SK-N-SH (cell line): ENCODE measurements at regions not wholly inside any gene's neighbourhood (a gene's known extent, or its start where the extent isn't known, plus 50 kb on each side); places are given as distances from the start of the nearest gene placed in this dataset.

Experiments used
- CHD2 ChIP-seq: fragments of 150-350 bp; IDR thresholded peaks from 2 replicates; pipeline ENCODE4 v1.6.1; 2018; ENCODE audit warnings: low read length; ENCODE audit not compliant: partially characterized antibody
- CTCF ChIP-seq: fragments of 200-600 bp; sonication (generic); IDR thresholded peaks from 2 replicates; pipeline ENCODE4 v1.6.1; 2017; ENCODE audit warnings: antibody characterized with exemption, mild to moderate bottlenecking, moderate library complexity
- EP300 ChIP-seq, 2 experiments: IDR thresholded peaks; 2 replicates each; pipeline versions ENCODE4 v1.4.0 to v1.6.1; 2012; ENCODE audit warnings: borderline replicate concordance in 1 of 2, low read depth in 1 of 2, low read length in 1 of 2
- FOSL2 ChIP-seq: IDR thresholded peaks from 2 replicates; pipeline ENCODE4 v1.4.0; 2012; ENCODE audit warnings: low read depth, mild to moderate bottlenecking, moderate library complexity, borderline replicate concordance
- GABPA ChIP-seq: IDR thresholded peaks from 2 replicates; pipeline ENCODE4 v1.4.0; 2012; ENCODE audit warnings: low read depth, mild to moderate bottlenecking
- JUND ChIP-seq: IDR thresholded peaks from 2 replicates; pipeline ENCODE4 v1.4.0; 2012
- MAX ChIP-seq: IDR thresholded peaks from 2 replicates; pipeline ENCODE4 v1.4.0; 2012; ENCODE audit warnings: low read depth
- MXI1 ChIP-seq: IDR thresholded peaks from 2 replicates; pipeline ENCODE4 v1.6.1; 2012; ENCODE audit warnings: mild to moderate bottlenecking, low read depth, low read length, improper control_type of control experiment
- NRF1 ChIP-seq: IDR thresholded peaks from 2 replicates; pipeline ENCODE4 v1.6.1; 2012; ENCODE audit warnings: low read depth, mild to moderate bottlenecking, low read length
- POLR2AphosphoS5 ChIP-seq: IDR thresholded peaks from 2 replicates; pipeline ENCODE4 v1.6.1; 2012; ENCODE audit warnings: low read depth, low read length
- SMC3 ChIP-seq: IDR thresholded peaks from 2 replicates; pipeline ENCODE4 v1.6.1; 2012; ENCODE audit warnings: low read depth, low read length, improper control_type of control experiment
- TAF1 ChIP-seq: IDR thresholded peaks from 2 replicates; pipeline ENCODE4 v1.6.1; 2012; ENCODE audit warnings: low read depth, mild to moderate bottlenecking, low read length, moderate library complexity, borderline replicate concordance
- TF ChIP-seq, protein P1 (sequence below): fragments of 150-350 bp; IDR thresholded peaks from 2 replicates; pipeline ENCODE4 v1.6.1; 2017; ENCODE audit warnings: antibody characterized with exemption, low read length, low read depth, borderline replicate concordance
- TF ChIP-seq, protein P2 (sequence below): IDR thresholded peaks from 2 replicates; pipeline ENCODE4 v1.6.1; 2012; ENCODE audit warnings: mild to moderate bottlenecking, low read depth, low read length, moderate library complexity

DNA sequence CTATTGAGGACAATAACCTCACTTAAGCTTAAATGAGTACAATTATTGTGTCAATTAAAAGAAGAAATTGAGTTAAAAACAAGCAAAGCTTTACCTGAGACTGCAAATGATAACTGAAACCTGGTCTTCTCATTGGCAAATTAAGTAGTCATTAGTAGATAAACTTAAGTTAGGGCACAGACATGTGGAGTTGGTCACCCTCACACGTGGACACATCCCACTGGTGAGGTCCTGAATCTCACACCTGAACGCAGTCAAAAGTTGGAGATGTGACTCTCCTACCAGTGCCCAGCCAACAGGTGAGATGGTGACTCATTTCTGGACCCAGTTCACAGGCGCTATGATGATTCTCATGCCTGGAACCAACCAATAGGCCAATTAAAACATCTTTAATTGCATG is 311.6 kb downstream of the FOXL1 start:
- TF ChIP-seq FOSL2 = no peak
- no peak for TF ChIP-seq MXI1
- TF ChIP-seq CTCF = no peak
- TF ChIP-seq CHD2 = no peak
- TF ChIP-seq, protein P1, sequence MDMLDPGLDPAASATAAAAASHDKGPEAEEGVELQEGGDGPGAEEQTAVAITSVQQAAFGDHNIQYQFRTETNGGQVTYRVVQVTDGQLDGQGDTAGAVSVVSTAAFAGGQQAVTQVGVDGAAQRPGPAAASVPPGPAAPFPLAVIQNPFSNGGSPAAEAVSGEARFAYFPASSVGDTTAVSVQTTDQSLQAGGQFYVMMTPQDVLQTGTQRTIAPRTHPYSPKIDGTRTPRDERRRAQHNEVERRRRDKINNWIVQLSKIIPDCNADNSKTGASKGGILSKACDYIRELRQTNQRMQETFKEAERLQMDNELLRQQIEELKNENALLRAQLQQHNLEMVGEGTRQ = no peak
- no peak for TF ChIP-seq TAF1
- TF ChIP-seq JUND = no peak
- TF ChIP-seq GABPA = no peak
- TF ChIP-seq POLR2AphosphoS5 = no peak
- TF ChIP-seq EP300 (IDR thresholded peaks at IDR 0.05; ENCODE audit: borderline replicate concordance in 1 of 2, low read depth in 1 of 2, low read length in 1 of 2) = no peak
- TF ChIP-seq, protein P2, sequence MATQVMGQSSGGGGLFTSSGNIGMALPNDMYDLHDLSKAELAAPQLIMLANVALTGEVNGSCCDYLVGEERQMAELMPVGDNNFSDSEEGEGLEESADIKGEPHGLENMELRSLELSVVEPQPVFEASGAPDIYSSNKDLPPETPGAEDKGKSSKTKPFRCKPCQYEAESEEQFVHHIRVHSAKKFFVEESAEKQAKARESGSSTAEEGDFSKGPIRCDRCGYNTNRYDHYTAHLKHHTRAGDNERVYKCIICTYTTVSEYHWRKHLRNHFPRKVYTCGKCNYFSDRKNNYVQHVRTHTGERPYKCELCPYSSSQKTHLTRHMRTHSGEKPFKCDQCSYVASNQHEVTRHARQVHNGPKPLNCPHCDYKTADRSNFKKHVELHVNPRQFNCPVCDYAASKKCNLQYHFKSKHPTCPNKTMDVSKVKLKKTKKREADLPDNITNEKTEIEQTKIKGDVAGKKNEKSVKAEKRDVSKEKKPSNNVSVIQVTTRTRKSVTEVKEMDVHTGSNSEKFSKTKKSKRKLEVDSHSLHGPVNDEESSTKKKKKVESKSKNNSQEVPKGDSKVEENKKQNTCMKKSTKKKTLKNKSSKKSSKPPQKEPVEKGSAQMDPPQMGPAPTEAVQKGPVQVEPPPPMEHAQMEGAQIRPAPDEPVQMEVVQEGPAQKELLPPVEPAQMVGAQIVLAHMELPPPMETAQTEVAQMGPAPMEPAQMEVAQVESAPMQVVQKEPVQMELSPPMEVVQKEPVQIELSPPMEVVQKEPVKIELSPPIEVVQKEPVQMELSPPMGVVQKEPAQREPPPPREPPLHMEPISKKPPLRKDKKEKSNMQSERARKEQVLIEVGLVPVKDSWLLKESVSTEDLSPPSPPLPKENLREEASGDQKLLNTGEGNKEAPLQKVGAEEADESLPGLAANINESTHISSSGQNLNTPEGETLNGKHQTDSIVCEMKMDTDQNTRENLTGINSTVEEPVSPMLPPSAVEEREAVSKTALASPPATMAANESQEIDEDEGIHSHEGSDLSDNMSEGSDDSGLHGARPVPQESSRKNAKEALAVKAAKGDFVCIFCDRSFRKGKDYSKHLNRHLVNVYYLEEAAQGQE = no peak
- TF ChIP-seq MAX = no peak
- no peak for TF ChIP-seq SMC3
- no peak for TF ChIP-seq NRF1
